ENCODE measurements at regions not wholly inside any gene's neighbourhood (a gene's known extent, or its start where the extent isn't known, plus 50 kb on each side); places are given as distances from the start of the nearest gene placed in this dataset.

GRCh38 chr6:50102676-50103075 lies 52.9 kb upstream of the DEFB112 start:
- DNase-seq, result no peak

- no peak for DNase-seq
Observed at GRCh38 chr6:50110587-50110986, 60.9 kb upstream of the DEFB112 start.

DNA sequence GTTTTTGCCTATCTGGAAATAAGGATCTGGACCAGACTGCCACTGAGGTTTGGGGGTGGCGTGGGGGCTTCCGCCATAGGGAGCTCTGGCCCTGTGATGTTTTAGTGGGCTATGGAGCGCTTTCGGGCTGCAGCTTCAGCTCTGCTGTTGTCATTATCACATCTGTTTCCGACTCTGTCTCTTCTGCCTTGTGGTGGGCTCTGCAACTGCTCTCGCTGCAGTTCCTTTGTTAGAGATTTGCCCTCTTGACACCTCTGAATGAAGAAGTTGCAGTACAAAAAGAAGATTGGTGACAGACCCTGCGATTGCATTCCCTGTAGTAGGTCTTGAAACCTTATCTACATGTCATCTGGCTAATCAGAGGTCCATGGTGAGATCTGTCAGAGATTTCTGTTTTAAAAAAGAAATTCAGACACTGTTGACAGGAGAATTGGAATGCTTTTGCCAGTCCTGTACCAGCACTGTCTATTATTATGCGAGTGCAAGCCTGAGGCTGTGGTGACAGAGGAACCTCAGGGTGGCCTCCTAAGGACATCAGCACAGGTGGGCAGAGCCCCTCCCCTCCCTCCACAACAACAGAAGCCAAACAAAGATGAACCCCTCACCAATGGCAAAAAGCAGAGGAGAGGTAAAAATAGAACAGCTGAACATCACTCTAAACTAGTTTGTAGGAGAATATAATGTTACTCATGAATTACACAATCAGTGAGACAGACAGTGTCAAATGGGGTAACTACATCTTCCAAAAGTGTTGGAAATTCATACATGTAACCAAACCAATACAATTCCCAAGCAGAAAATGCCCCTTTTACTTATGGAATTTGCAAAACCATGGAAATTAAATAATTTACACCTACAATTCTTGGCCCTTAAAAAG lies 63.5 kb upstream of the DEFB112 start:
- no peak for DNase-seq

- no peak for DNase-seq
Observed at GRCh38 chr6:50116390-50116789, 66.7 kb upstream of the DEFB112 start.

GRCh38 chr6:50116797-50117542 lies 67.2 kb upstream of the DEFB112 start:
- DNase-seq, result no peak

DNA sequence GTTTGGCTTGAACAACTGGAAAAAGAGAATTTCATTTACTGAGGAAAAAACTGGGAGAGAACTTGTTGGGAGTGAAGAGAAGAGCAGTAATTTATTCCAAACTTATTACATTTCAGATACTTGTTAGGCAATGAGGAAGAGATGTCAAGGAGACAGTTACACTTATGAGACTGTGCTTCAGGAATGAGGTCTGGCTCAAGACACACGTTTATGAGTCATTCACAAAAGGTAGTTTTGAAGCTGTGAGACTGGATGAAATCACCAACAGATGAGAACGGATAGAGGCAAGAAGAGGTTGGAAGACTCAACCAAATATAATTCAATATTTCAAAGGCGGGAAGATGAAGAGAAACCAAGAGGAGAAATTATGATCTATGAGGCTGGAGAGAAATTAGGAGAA lies 70.6 kb upstream of the DEFB112 start:
- no peak for DNase-seq

DNA sequence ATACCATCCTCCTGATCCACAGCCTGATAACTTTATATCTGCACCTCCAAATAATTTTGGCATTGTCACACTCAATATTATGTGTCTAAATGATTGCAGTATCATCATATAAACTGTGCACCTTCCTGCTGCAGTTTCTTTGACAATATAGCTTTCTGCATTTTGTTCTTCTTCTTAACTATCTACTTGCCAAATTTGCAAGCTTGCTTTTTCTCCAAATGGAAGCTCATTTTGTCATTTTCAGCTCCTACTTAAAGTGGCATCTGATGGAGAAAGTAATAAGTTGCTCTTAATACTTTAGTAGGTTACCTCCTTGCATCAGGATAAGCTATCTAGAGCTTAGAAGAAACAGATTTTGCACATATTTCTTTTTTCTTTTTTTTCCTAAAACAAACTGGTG lies 74.0 kb upstream of the DEFB112 start:
- DNase-seq, result no peak

- no peak for DNase-seq
Observed at GRCh38 chr6:50124572-50124971, 74.8 kb upstream of the DEFB112 start.

GRCh38 chr6:50128420-50129005 lies 78.8 kb upstream of the DEFB112 start:
- no peak for DNase-seq

DNA sequence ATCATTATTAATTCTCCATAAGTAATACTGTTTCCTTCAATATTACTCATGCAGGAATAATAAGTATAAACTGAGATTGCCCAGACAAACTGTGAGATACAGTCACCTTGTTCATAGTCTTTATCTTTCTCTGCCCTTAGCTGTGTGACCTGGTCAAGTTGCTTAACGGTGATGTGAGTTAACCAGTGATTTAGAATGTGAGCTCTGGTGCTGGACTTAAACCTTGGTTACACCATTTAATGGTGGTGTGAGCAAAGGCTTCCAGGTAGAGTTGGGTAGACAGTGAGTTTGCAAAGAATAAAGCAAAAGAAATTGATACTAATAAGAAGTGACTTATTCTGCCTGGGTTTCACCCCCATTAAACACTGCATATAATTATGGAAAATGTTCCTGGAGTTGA lies 86.2 kb upstream of the DEFB112 start:
- DNase-seq, result no peak

DNA sequence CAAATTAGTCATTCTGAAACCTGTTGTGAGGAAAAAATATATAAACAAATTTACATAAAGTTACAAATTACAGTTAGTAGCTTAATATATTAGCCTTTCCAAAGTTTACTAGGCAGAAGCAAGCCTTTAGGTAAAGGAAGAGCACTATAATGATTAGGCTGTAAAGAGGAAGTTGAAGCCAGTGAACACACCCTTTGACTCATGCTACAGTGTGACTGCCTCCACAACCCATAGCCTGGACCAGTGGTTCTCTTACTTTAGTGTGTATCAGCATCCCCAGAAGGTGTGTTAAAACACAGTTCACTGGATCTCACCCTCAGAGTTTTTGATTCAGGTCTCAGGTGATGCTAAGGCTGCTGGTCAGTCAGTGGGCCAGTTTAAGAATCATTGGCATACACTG lies 91.4 kb upstream of the DEFB112 start:
- no peak for DNase-seq

DNA sequence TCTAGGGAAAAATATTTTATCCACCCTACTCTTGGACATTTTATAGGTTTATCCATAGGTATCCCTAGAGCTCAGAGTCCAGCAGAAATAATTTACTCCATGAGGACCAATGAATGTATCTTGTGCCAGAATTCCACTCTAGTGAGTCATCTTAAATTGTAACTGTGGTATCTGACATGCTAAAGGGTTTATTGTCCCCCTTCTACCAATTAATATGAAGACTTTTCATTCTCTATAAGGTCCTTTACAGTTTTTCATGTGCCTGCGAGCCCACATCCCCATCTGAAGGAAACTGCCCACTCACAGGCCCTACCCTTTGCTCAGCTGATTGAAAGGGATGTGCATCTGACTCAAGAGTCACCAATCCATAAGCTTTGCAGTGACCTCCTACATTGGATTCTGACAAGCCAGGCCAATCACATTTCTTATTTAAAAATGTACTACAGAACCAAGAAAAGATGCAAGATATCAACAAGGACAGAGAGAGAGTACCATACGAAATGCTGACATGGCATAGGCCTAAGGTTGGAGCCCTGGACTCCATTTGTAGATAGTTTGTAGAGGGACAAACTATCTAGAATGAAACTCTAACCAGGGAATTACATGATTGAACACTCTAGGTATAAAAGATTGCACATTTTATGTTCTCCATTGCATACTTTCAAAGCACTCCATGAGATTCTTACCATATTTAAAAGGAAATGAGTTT lies 93.4 kb upstream of the DEFB112 start:
- no peak for DNase-seq

- DNase-seq, result no peak
Observed at GRCh38 chr6:50145125-50145524, 95.4 kb upstream of the DEFB112 start.

DNA sequence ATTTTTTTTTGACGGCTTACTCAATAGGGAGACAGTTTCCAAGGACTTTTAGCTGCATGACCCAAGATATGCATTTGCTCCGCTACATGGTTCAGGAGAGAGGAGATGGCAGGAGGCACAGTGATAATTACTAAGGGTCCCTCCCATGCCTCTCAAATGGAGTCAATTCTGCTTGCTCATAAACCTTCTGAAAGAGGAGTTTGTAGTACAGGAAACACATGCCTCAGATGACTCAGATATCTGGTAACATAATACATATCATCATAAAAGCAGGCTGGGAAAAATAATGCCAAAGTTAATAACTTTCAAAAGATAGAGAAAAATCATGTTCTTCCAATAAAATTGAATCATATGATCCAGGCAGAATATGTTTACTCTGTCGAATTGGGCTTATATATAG lies 97.6 kb upstream of the DEFB112 start:
- no peak for DNase-seq

DNA sequence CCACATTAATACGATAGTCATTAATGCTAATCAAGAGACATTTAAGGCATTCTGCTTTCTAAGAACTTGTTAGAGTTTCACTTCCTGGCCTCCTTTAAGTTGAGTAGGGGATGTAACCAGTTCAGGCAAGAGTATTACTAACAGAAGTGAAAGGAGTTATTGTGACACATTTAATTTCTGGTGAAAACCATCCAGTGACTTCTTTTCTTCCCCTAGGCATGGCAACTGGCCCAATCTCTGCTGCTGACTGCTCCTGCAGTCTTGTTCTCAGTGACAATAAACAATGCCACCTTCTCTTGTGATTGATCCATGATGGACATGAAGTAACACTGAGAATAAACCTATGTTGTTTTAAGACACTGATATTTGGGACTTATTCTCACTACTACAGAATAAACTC lies 130.9 kb upstream of the DEFB112 start:
- no peak for DNase-seq

DNA sequence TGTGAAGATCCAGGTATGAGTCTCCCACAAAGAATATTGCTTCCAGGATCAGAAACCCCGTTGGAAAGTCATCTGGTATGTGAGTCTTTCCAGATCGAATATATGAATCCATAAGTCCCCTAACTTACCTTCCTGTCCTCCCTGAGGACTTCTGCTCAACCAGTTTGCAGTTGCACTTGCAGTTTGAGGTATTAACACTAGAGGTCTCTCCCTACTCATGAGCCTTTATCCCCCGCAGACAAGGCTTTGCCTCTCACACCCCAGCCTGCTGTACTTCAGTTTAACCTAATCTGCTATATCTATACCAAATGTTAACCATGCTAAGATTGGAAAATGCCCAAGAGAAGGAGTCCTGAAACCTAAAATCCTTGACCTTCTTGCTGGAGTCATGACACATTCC lies 135.3 kb upstream of the DEFB112 start:
- DNase-seq, result no peak

DNA sequence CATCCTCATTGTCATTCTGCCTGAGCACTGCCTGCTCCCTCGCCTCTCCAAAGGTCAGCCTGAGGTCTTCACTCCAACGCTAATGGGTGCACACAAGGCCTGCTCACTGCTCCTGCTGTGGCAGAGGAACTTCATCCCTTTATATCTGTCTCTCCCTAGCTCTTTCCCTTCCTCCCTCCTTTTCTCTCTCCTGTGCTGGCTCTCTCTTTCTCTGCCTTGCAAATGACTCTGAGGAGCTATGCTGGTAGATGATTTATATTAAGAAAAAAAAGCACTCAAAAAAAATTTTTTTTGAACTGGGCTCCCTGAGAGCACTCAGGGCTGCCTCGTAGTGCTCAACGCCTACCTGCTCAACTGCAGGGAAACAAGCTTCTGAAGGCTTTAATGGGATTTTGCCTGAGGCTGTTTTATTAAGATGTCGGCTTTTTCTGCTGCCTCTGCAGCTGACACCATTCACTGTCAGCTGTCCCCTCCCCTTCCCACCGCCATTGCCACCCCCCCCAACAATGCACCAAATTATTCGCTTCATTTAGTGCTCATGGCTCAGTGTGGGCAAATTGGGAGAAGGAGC lies 137.7 kb upstream of the DEFB112 start:
- no peak for DNase-seq

- no peak for DNase-seq
Observed at GRCh38 chr6:50198245-50198644, 148.5 kb upstream of the DEFB112 start.

- DNase-seq, result no peak
Observed at GRCh38 chr6:50202766-50203165, 153.0 kb upstream of the DEFB112 start.

GRCh38 chr6:50211582-50211981 lies 161.9 kb upstream of the DEFB112 start:
- DNase-seq, result no peak

- DNase-seq, result no peak
Observed at GRCh38 chr6:50213146-50213545, 163.4 kb upstream of the DEFB112 start.

- no peak for DNase-seq
Observed at GRCh38 chr6:50214937-50215336, 165.2 kb upstream of the DEFB112 start.

- DNase-seq, result no peak
Observed at GRCh38 chr6:50217841-50218240, 168.1 kb upstream of the DEFB112 start.
